H1 (cell line): ENCODE measurements at regions not wholly inside any gene's neighbourhood (a gene's known extent, or its start where the extent isn't known, plus 50 kb on each side); places are given as distances from the start of the nearest gene placed in this dataset.

Experiments used
- CTCF ChIA-PET: fragments of 300-600 bp; sonication (Branson Sonifier 250); formaldehyde crosslinking; loops from one replicate; lab custom pipeline; 2021; ENCODE audit not compliant: partially characterized antibody; lab: Charles Lee
- POLR2A ChIA-PET: fragments of 300-600 bp; sonication (Branson Sonifier 250); formaldehyde crosslinking; loops from one replicate; lab custom pipeline; 2021; ENCODE audit warnings: inconsistent platforms; ENCODE audit not compliant: partially characterized antibody; lab: Charles Lee
- DNase-seq, 2 experiments: peaks; one replicate each; pipeline versions ENCODE4 v3.0.0 to v3.0.0-alpha.2; 2010 to 2022; ENCODE audit warnings: low spot score in 2 of 2, low read depth in 1 of 2, mixed read lengths in 1 of 2
- FAIRE-seq: peaks from 2 replicates; lab custom pipeline; 2011; peaks lifted over from hg19 to GRCh38; lab: Jason Lieb, UNC
- H2AFZ ChIP-seq: 2 replicates; pipeline ENCODE4 v1.8.1; 2012; ENCODE audit warnings: low read length, inconsistent platforms
- H2AK5ac ChIP-seq: 2 replicates; pipeline ENCODE4 v1.6.1; 2013; ENCODE audit warnings: low read depth, low read length
- H2BK120ac ChIP-seq: replicated peaks from 2 replicates; pipeline ENCODE3; 2013; ENCODE audit warnings: low read depth, low read length, inconsistent platforms
- H2BK12ac ChIP-seq: 2 replicates; pipeline ENCODE4 v1.6.1; 2013; ENCODE audit warnings: low read depth, low read length
- H2BK15ac ChIP-seq: 2 replicates; pipeline ENCODE4 v1.6.1; 2013; ENCODE audit warnings: low read length
- H2BK20ac ChIP-seq: 2 replicates; pipeline ENCODE4 v1.6.1; 2013; ENCODE audit warnings: low read length
- H2BK5ac ChIP-seq: 2 replicates; pipeline ENCODE4 v1.6.1; 2013; ENCODE audit warnings: low read depth, low read length
- H3K14ac ChIP-seq: 2 replicates; pipeline ENCODE4 v1.6.1; 2013; ENCODE audit warnings: inconsistent platforms; ENCODE audit not compliant: insufficient read length
- H3K18ac ChIP-seq: 2 replicates; pipeline ENCODE4 v1.6.1; 2013; ENCODE audit warnings: low read length; ENCODE audit errors: extremely low read depth
- H3K23ac ChIP-seq: 2 replicates; pipeline ENCODE4 v1.6.1; 2013; ENCODE audit warnings: inconsistent platforms; ENCODE audit not compliant: insufficient read length
- H3K23me2 ChIP-seq: 2 replicates; pipeline ENCODE4 v1.6.1; 2013; ENCODE audit warnings: low read depth, low read length
- H3K27ac ChIP-seq: 2 replicates; pipeline ENCODE4 v1.6.1; 2011; ENCODE audit warnings: low read depth, low read length, inconsistent platforms
- H3K27me3 ChIP-seq, 4 experiments: replicated peaks in 1 of 4; 1 replicate in 1 of 4; 2 replicates in 3 of 4; pipeline versions ENCODE4 v1.6.1 to v1.8.1; 2011 to 2013; ENCODE audit warnings: low read length in 3 of 4, mild to moderate bottlenecking in 3 of 4, inconsistent platforms in 2 of 4, mixed read lengths in 2 of 4, moderate library complexity in 1 of 4; ENCODE audit not compliant: control insufficient read depth in 3 of 4, insufficient read depth in 3 of 4; ENCODE audit errors: extremely low read depth in 1 of 4
- H3K36me3 ChIP-seq, 4 experiments: 2 replicates each; pipeline versions ENCODE4 v1.6.1 to v1.8.1; 2011 to 2013; ENCODE audit warnings: mild to moderate bottlenecking in 4 of 4, low read length in 3 of 4, moderate library complexity in 2 of 4, control low read depth in 1 of 4, inconsistent platforms in 1 of 4; ENCODE audit not compliant: insufficient read depth in 4 of 4, control insufficient read depth in 2 of 4
- H3K4ac ChIP-seq: replicated peaks from 2 replicates; pipeline ENCODE3; 2013; ENCODE audit warnings: low read length, low read depth, mixed read lengths, inconsistent platforms; ENCODE audit not compliant: insufficient read length
- H3K4me1 ChIP-seq, 4 experiments: replicated peaks in 1 of 4; 1 replicate in 1 of 4; 2 replicates in 3 of 4; pipeline versions ENCODE4 v1.6.1 to v1.8.1; 2011 to 2013; ENCODE audit warnings: low read length in 3 of 4, inconsistent platforms in 2 of 4, mixed read lengths in 1 of 4; ENCODE audit not compliant: insufficient read depth in 4 of 4, control insufficient read depth in 3 of 4
- H3K4me2 ChIP-seq, 2 experiments: 2 replicates each; pipeline versions ENCODE4 v1.6.1 to v1.8.1; 2011 to 2013; ENCODE audit warnings: low read depth in 2 of 2, low read length in 2 of 2, control low read depth in 1 of 2, inconsistent platforms in 1 of 2, mild to moderate bottlenecking in 1 of 2; ENCODE audit not compliant: insufficient read depth in 1 of 2
- H3K4me3 ChIP-seq, 4 experiments: fragments of 200-600, 300-600 bp in 1 of 4; sonication (generic), shearing (Covaris generic), sonication (Bioruptor Twin) in 1 of 4; 2 replicates each; pipeline versions ENCODE4 v1.5.1 to v1.8.1; 2011 to 2016; ENCODE audit warnings: low read length in 4 of 4, low read depth in 3 of 4, control low read depth in 2 of 4, inconsistent platforms in 2 of 4, mild to moderate bottlenecking in 2 of 4, mixed read lengths in 1 of 4, moderate library complexity in 1 of 4; ENCODE audit not compliant: insufficient read depth in 2 of 4; ENCODE audit errors: extremely low read depth in 1 of 4
- H3K56ac ChIP-seq: replicated peaks from 2 replicates; pipeline ENCODE3; 2013; ENCODE audit warnings: low read depth, mild to moderate bottlenecking, mixed read lengths, low read length, inconsistent platforms; ENCODE audit not compliant: insufficient read length
- H3K79me1 ChIP-seq: 2 replicates; pipeline ENCODE4 v1.6.1; 2013; ENCODE audit warnings: low read depth, low read length, control low read depth
- H3K79me2 ChIP-seq, 2 experiments: 2 replicates each; pipeline versions ENCODE4 v1.6.1 to v1.8.1; 2012 to 2013; ENCODE audit warnings: low read length in 2 of 2, mild to moderate bottlenecking in 2 of 2, inconsistent platforms in 1 of 2; ENCODE audit not compliant: insufficient read depth in 2 of 2, control insufficient read depth in 1 of 2
- H3K9ac ChIP-seq, 4 experiments: replicated peaks in 1 of 4; 1 replicate in 1 of 4; 2 replicates in 3 of 4; pipeline versions ENCODE4 v1.6.1 to v1.8.1; 2011 to 2013; ENCODE audit warnings: low read depth in 3 of 4, low read length in 3 of 4, control low read depth in 2 of 4, mild to moderate bottlenecking in 2 of 4, moderate library complexity in 2 of 4, inconsistent platforms in 1 of 4; ENCODE audit errors: extremely low read depth in 1 of 4
- H3K9me3 ChIP-seq, 2 experiments: 2 replicates each; pipeline versions ENCODE4 v1.6.1 to v1.8.1; 2012 to 2013; ENCODE audit warnings: mild to moderate bottlenecking in 2 of 2, moderate library complexity in 2 of 2, control low read depth in 1 of 2, inconsistent platforms in 1 of 2, low read depth in 1 of 2, low read length in 1 of 2, mixed read lengths in 1 of 2; ENCODE audit not compliant: insufficient read depth in 2 of 2
- H4K20me1 ChIP-seq, 2 experiments: replicated peaks in 1 of 2; 2 replicates each; pipeline versions ENCODE3 to v1.8.1; 2011 to 2013; ENCODE audit warnings: inconsistent platforms in 2 of 2, low read length in 2 of 2, mild to moderate bottlenecking in 1 of 2; ENCODE audit not compliant: insufficient read depth in 2 of 2, control insufficient read depth in 1 of 2
- H4K5ac ChIP-seq: 2 replicates; pipeline ENCODE4 v1.6.1; 2013; ENCODE audit warnings: low read length, low read depth, mixed read lengths, inconsistent platforms; ENCODE audit not compliant: insufficient read length
- H4K8ac ChIP-seq: 2 replicates; pipeline ENCODE4 v1.8.0; 2013; ENCODE audit warnings: mild to moderate bottlenecking, moderate library complexity, low read length, inconsistent platforms; ENCODE audit not compliant: insufficient read depth; ENCODE audit errors: extremely low read depth
- H4K91ac ChIP-seq: replicated peaks from 2 replicates; pipeline ENCODE3; 2013; ENCODE audit warnings: low read length, mixed read lengths, inconsistent platforms; ENCODE audit not compliant: insufficient read length
- CEBPB ChIP-seq: IDR thresholded peaks from 2 replicates; pipeline ENCODE4 v1.6.1; 2012; ENCODE audit warnings: low read depth, low read length
- CTBP2 ChIP-seq: IDR thresholded peaks from 2 replicates; pipeline ENCODE4 v1.7.0; 2011; ENCODE audit warnings: borderline replicate concordance, mild to moderate bottlenecking, moderate library complexity, mixed read lengths, low read length; ENCODE audit not compliant: insufficient read depth, insufficient read length
- FOSL1 ChIP-seq: IDR thresholded peaks from 2 replicates; pipeline ENCODE4 v1.6.1; 2011; ENCODE audit warnings: mild to moderate bottlenecking, low read depth, low read length, moderate library complexity; ENCODE audit not compliant: insufficient read depth
- HDAC2 ChIP-seq, 2 experiments: fragments of 300-600 bp in 1 of 2; sonication (generic) in 1 of 2; IDR thresholded peaks; 2 replicates each; pipeline ENCODE4 v1.6.1; 2011 to 2012; ENCODE audit warnings: low read depth in 2 of 2, low read length in 2 of 2, mild to moderate bottlenecking in 2 of 2, moderate library complexity in 2 of 2, borderline replicate concordance in 1 of 2, inconsistent platforms in 1 of 2
- KDM4A ChIP-seq: IDR thresholded peaks from one replicate; pipeline ENCODE4 v1.7.1; 2012; ENCODE audit warnings: low read depth, mild to moderate bottlenecking, moderate library complexity, low read length, inconsistent platforms; ENCODE audit not compliant: severe bottlenecking
- KDM5A ChIP-seq: fragments of 200-600 bp; IDR thresholded peaks from 2 replicates; pipeline ENCODE4 v1.7.1; 2012; ENCODE audit warnings: mild to moderate bottlenecking, low read length, inconsistent platforms, mixed read lengths
- NRF1 ChIP-seq: IDR thresholded peaks from 2 replicates; pipeline ENCODE4 v1.6.1; 2011; ENCODE audit warnings: mild to moderate bottlenecking, low read depth, low read length, improper control_type of control experiment
- POLR2AphosphoS5 ChIP-seq: IDR thresholded peaks from 2 replicates; pipeline ENCODE4 v1.6.1; 2011; ENCODE audit warnings: low read depth, low read length
- RFX5 ChIP-seq: IDR thresholded peaks from 2 replicates; pipeline ENCODE4 v1.6.1; 2011; ENCODE audit warnings: low read depth, low read length, improper control_type of control experiment, borderline replicate concordance
- SIX5 ChIP-seq: IDR thresholded peaks from 2 replicates; pipeline ENCODE4 v1.6.1; 2011; ENCODE audit warnings: mild to moderate bottlenecking, low read depth, low read length
- SP4 ChIP-seq: IDR thresholded peaks from 2 replicates; pipeline ENCODE4 v1.6.1; 2012; ENCODE audit warnings: low read length, inconsistent platforms
- SRF ChIP-seq: IDR thresholded peaks from 2 replicates; pipeline ENCODE4 v1.6.1; 2011; ENCODE audit warnings: mild to moderate bottlenecking, low read depth, low read length, moderate library complexity
- TAF1 ChIP-seq: IDR thresholded peaks from 2 replicates; pipeline ENCODE4 v1.6.1; 2011; ENCODE audit warnings: mild to moderate bottlenecking, low read depth, low read length
- TCF12 ChIP-seq: IDR thresholded peaks from 2 replicates; pipeline ENCODE4 v1.6.1; 2011; ENCODE audit warnings: low read depth, mild to moderate bottlenecking, low read length
- WGBS, 2 experiments: shearing (Covaris generic) in 1 of 2; methylation state at CpG; one replicate each; pipeline versions ENCODE4 v1.1.6 to v1.1.7; 2013 to 2015; ENCODE audit warnings: low lambda C conversion rate in 2 of 2, mixed read lengths in 2 of 2, inconsistent platforms in 1 of 2, low coverage in 1 of 2, missing lambda C conversion rate in 1 of 2; ENCODE audit not compliant: insufficient replicate concordance in 2 of 2, insufficient coverage in 1 of 2, insufficient read length in 1 of 2; ENCODE audit errors: extremely low coverage in 1 of 2, missing lambda C conversion rate in 1 of 2; 5-methylcytosine and 5-hydroxymethylcytosine counted together

GRCh38 chr6:169368200-169368599, 114.6 kb upstream of the THBS2 start:
- peaks cover 0 to 2% (median 0%) of the 10 kb centered on the region in 4 experiments; a peak in 1 of 7 replicates for H3K27me3 ChIP-seq
- 0 out of 2 replicates have a peak, but pooled peaks cover 6% of the 10 kb centered on the region for H3K79me1 ChIP-seq
- FAIRE-seq (no peak), DNase-seq (no peak)
- H3K79me2 ChIP-seq: no peaks in the 10 kb centered on the region
- CTCF ChIA-PET: interaction anchor here (0.8 to 1.6 kb wide), 2 partner anchors 42 to 349 kb away, joined by 3 read pairs; no protein-coding TSS in a partner anchor
- H2AK5ac ChIP-seq: no peak overlapping the region
- no peak overlapping the region for H3K27ac ChIP-seq
- H3K18ac ChIP-seq: no peak overlapping the region
- no peak overlapping the region for H2AFZ ChIP-seq
- no peak overlapping the region for H3K56ac ChIP-seq
- H3K23me2 ChIP-seq: peaks cover 13% of the 10 kb centered on the region; the same call in 1 of the 2 replicates
- no peak overlapping the region for H3K23ac ChIP-seq
- H3K4me2 ChIP-seq: no peak overlapping the region
- H2BK20ac ChIP-seq: no peak overlapping the region
- no peak overlapping the region for H4K5ac ChIP-seq
- no peak overlapping the region for H4K8ac ChIP-seq
- H3K4me1 ChIP-seq: peaks cover 0 to 2% (median 0%) of the 10 kb centered on the region in 4 experiments; a peak in 1 of 7 replicates
- no peak overlapping the region for H2BK5ac ChIP-seq
- 91% methylated on average over 11 of the region's 11 CpGs; no CpG with 5 or more reads in 1 of the 2 experiments for WGBS, 2 experiments
- POLR2A ChIA-PET: no interaction called here
- no peak overlapping the region for H3K9ac ChIP-seq
- H2BK12ac ChIP-seq: no peak overlapping the region
- no peak overlapping the region for H2BK120ac ChIP-seq
- no peak overlapping the region for H3K14ac ChIP-seq
- no peak overlapping the region for H2BK15ac ChIP-seq
- no peak overlapping the region for H4K91ac ChIP-seq
- H3K36me3 ChIP-seq: no peaks in the 10 kb centered on the region
- H3K4me3 ChIP-seq: no peak overlapping the region
- peaks cover 0 to 11% of the 10 kb centered on the region in 2 experiments for H4K20me1 ChIP-seq
- H3K4ac ChIP-seq: no peak overlapping the region
- H3K9me3 ChIP-seq: peaks cover 8 to 16% of the 10 kb centered on the region in 2 experiments
- TF ChIP-seq RFX5: no peak
- TF ChIP-seq TCF12: no peak
- TF ChIP-seq POLR2AphosphoS5: no peak
- TF ChIP-seq KDM5A: no peak
- TF ChIP-seq CTBP2: no peak
- no peak for TF ChIP-seq SIX5
- TF ChIP-seq SRF: no peak
- no peak for TF ChIP-seq SP4
- no peak for TF ChIP-seq TAF1
- TF ChIP-seq HDAC2 (IDR thresholded peaks at IDR 0.05; ENCODE audit: borderline replicate concordance in 1 of 2, low read depth in 2 of 2, low read length in 2 of 2): no peak
- no peak for TF ChIP-seq FOSL1
- no peak for TF ChIP-seq KDM4A
- TF ChIP-seq CEBPB: no peak
- no peak for TF ChIP-seq NRF1
